Endothelial cell of umbilical vein (primary cell): ENCODE measurements at regions not wholly inside any gene's neighbourhood (a gene's known extent, or its start where the extent isn't known, plus 50 kb on each side); places are given as distances from the start of the nearest gene placed in this dataset. TPM values are rescaled to one million over a fixed set of nuclear protein-coding genes. Genes with fewer than 3 reads are reported as not detected.

ENCODE experiments used
- microRNA-seq: library from miRNA; unstranded; fragments of <30 nt; microRNA quantifications from one replicate; pipeline ENCODE4 v1.2.0, GENCODE V29; 2021; ENCODE audit warnings: borderline number of aligned reads, borderline replicate concordance
- small RNA-seq: library from RNA; depleted of rRNA; stranded (forward); fragments of <200 nt; gene quantifications from one replicate; pipeline ENCODE3, GENCODE V24; 2012; ENCODE audit warnings: low replicate concordance, low read depth; ENCODE audit not compliant: insufficient read depth, insufficient read length

Small RNA genes in the stretch of these regions (microRNA-seq; reads per million reads assigned to microRNA genes)
- gene MIR3648-1: not detected
- gene MIR3687-1: not detected
- not detected for gene MIR6724-1
- gene MIR6724-2: not detected

Small RNA genes in the stretch of these regions (small RNA-seq; reads per million reads assigned to genes)
- gene MIR3648-1: not detected
- not detected for gene MIR3687-1
- not detected for gene MIR6724-1
- gene MIR6724-2: not detected
- gene RF01518: not detected
- not detected for gene RNA5-8SN2
